BJ (cell line): ENCODE measurements at regions not wholly inside any gene's neighbourhood (a gene's known extent, or its start where the extent isn't known, plus 50 kb on each side); places are given as distances from the start of the nearest gene placed in this dataset.

Source experiments
- CTCF ChIA-PET: fragments of 350-600 bp; formaldehyde crosslinking; extraction: SDS; loops from one replicate; lab custom pipeline; 2021; ENCODE audit warnings: antibody characterized with exemption, inconsistent platforms; lab: Yijun Ruan, JAX
- POLR2A ChIA-PET: fragments of 300-600 bp; sonication (Branson Sonifier 250); formaldehyde crosslinking; extraction: SDS; loops from one replicate; lab custom pipeline; 2021; ENCODE audit warnings: antibody characterized with exemption; lab: Charles Lee
- DNase-seq: peaks from one replicate; pipeline ENCODE4 v3.0.0-alpha.2; 2011; ENCODE audit warnings: low read depth
- H3K27me3 ChIP-seq: 2 replicates; pipeline ENCODE4 v1.6.0; 2011; ENCODE audit warnings: low read length; ENCODE audit not compliant: control insufficient read depth, insufficient read depth
- H3K36me3 ChIP-seq: 2 replicates; pipeline ENCODE4 v1.5.1; 2011; ENCODE audit warnings: low read length; ENCODE audit not compliant: control insufficient read depth, insufficient read depth
- H3K4me3 ChIP-seq: 2 replicates; pipeline ENCODE4 v1.5.1; 2011; ENCODE audit warnings: low read depth, mild to moderate bottlenecking, control low read depth, low read length
- TF ChIP-seq, protein P1 (sequence below): IDR thresholded peaks from 2 replicates; pipeline ENCODE4 v1.5.1; 2011; ENCODE audit warnings: low read depth, mild to moderate bottlenecking, control low read depth, inconsistent platforms, low read length, moderate library complexity; ENCODE audit not compliant: insufficient read depth

DNA sequence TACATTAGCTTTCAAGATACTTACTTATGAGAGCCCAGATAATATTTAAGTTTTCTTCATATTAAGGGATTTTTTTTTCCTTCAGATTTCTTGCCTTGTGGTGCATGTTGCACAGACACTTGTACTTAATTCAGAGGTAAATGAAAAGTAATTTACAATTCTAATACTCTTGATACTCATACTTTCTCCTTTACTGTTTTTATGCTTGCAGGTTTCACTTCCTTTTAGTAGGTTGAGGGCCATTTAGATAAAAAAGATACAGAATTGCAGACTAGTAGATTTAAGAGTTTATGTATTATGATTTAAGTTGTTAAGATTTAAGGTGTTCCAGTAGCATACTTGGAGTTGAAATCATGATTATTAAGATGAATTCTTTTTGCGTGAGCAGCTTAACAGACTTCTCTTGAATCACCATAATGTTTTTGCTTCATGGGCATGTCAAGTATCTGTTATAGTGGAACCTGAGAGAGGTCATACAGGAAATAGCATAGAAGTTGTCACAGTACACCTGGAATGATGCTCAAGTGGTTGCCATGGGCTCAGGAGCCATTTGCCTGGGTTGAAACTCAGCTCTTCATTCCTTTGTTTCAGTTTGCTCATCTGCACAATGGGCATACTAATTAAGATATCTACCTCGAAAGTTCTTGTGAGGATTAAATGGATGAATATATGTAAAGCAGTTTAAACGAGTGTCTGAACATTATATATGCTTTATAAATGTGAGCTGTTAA, 174.8 kb upstream of the PRPS1L1 start:
- ChIA-PET POLR2A (no interaction called here), CTCF (no interaction called here)
- no peaks in the 10 kb centered on the region for H3K27me3 ChIP-seq
- TF ChIP-seq, protein P1, sequence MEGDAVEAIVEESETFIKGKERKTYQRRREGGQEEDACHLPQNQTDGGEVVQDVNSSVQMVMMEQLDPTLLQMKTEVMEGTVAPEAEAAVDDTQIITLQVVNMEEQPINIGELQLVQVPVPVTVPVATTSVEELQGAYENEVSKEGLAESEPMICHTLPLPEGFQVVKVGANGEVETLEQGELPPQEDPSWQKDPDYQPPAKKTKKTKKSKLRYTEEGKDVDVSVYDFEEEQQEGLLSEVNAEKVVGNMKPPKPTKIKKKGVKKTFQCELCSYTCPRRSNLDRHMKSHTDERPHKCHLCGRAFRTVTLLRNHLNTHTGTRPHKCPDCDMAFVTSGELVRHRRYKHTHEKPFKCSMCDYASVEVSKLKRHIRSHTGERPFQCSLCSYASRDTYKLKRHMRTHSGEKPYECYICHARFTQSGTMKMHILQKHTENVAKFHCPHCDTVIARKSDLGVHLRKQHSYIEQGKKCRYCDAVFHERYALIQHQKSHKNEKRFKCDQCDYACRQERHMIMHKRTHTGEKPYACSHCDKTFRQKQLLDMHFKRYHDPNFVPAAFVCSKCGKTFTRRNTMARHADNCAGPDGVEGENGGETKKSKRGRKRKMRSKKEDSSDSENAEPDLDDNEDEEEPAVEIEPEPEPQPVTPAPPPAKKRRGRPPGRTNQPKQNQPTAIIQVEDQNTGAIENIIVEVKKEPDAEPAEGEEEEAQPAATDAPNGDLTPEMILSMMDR: no peak
- no peak for DNase-seq
- no peaks in the 10 kb centered on the region for H3K36me3 ChIP-seq
- no peak overlapping the region for H3K4me3 ChIP-seq

DNA sequence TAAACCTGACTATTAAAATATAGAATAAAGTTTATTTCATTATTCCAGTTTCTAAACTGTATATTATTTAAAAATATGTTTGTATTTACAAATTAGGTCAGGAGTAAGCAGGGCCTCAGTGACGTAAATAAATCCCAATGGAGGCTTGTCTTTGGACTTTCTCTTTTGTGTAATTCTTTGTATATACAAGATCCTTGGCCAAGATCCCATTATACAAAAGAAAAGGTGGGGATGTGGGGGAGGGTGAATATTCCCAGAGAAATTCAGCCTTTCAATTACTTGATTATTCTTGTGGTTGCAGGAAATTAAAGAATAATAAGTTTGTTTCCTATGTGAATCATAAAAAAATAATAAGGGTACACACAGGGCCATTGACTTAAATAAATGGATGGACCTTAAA, 178.7 kb upstream of the PRPS1L1 start:
- Histone ChIP-seq H3K27me3 (no peaks in the 10 kb centered on the region), H3K4me3 (no peak overlapping the region), H3K36me3 (no peaks in the 10 kb centered on the region)
- POLR2A ChIA-PET: no interaction called here
- TF ChIP-seq, protein P1: no peak
- no peak for DNase-seq
- CTCF ChIA-PET: no interaction called here

DNA sequence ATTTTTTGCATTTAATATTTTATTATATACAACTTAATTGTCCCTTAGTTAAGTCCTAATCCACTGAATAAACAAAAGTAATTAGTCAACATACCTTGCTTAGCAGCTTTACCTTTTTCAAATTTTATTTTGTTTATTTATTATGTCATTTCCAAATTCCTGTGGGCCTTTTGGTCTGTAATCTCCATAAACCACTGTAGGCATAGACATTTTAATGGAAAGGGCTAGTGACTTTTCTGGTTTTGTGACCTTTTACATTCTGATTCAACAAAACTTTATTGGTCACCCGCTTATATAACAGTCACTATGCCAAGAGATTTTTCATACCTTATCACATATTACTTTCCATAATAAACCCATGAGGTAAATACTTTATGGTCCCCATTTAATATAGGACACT, 181.3 kb upstream of the PRPS1L1 start:
- CTCF ChIA-PET: no interaction called here
- no peak for DNase-seq
- no peaks in the 10 kb centered on the region for H3K27me3 ChIP-seq
- H3K36me3 ChIP-seq: no peaks in the 10 kb centered on the region
- TF ChIP-seq, protein P1: no peak
- no peak overlapping the region for H3K4me3 ChIP-seq
- POLR2A ChIA-PET: no interaction called here

DNA sequence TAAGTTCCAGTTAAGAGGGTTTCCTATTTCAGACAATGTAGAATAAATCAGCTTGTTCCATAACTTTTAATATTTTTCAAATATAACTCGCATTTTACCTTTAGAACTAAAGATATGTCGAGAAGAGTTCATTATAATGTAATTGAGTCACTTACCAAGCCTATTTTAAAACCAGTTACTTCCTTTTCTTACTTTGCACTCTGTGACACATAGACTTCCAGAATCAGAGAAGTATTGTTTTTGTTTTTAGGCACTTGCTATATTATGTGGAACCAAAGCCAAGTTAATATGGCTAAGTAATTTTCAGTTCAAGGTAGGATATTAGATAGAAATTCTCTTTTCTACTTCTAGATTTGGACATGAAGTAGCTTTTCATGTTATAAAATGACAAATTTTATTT, 182.7 kb upstream of the PRPS1L1 start:
- DNase-seq: no peak
- TF ChIP-seq, protein P1: no peak
- ChIA-PET POLR2A (no interaction called here), CTCF (no interaction called here)
- H3K36me3 ChIP-seq: no peaks in the 10 kb centered on the region
- no peak overlapping the region for H3K4me3 ChIP-seq
- H3K27me3 ChIP-seq: no peaks in the 10 kb centered on the region

DNA sequence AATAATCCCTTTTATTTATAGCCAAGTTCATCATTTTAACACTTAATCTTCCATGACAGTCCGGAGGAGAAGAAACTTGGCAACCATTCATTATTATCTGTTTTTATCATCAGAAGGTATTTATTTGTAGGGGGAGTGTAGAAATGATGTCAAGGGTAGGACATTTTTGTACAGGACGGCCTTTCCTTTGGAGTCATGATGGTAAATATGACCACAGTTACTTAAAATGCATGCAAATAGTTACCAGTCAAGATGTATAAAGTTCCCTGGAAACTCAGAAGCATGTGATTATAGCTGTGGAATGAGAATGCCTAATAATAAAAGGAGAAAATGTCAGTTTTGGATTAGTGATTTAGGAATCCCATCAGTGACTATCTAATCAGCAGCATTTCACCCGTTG, 183.1 kb upstream of the PRPS1L1 start:
- ChIA-PET POLR2A (no interaction called here), CTCF (no interaction called here)
- no peak overlapping the region for H3K4me3 ChIP-seq
- TF ChIP-seq, protein P1: no peak
- no peaks in the 10 kb centered on the region for H3K36me3 ChIP-seq
- no peaks in the 10 kb centered on the region for H3K27me3 ChIP-seq
- DNase-seq: no peak
